GM18861 (cell line): ENCODE measurements at regions not wholly inside any gene's neighbourhood (a gene's known extent, or its start where the extent isn't known, plus 50 kb on each side); places are given as distances from the start of the nearest gene placed in this dataset.

ENCODE experiments used
- ATAC-seq: cut with Tn5 transposase; IDR thresholded peaks from one replicate; pipeline ENCODE4 v1.9.1; 2021; ENCODE audit not compliant: unreplicated experiment

- no peak for ATAC-seq
Observed at GRCh38 chr5:51902512-51902911, 519.3 kb downstream of the ISL1 start.

- no peak for ATAC-seq
Observed at GRCh38 chr5:51908215-51908614, 525.0 kb downstream of the ISL1 start.

- no peak for ATAC-seq
Observed at GRCh38 chr5:51944500-51945125, 561.4 kb downstream of the ISL1 start.

GRCh38 chr5:51958473-51958872 lies 575.2 kb downstream of the ISL1 start:
- ATAC-seq, result no peak

- ATAC-seq, result no peak
Observed at GRCh38 chr5:51960617-51961121, 577.4 kb downstream of the ISL1 start.

- ATAC-seq, result no peak
Observed at GRCh38 chr5:51961154-51961562, 577.9 kb downstream of the ISL1 start.

GRCh38 chr5:51968756-51969155 lies 585.5 kb downstream of the ISL1 start:
- no peak for ATAC-seq

GRCh38 chr5:51974834-51975233 lies 591.6 kb downstream of the ISL1 start:
- no peak for ATAC-seq

- ATAC-seq, result no peak
Observed at GRCh38 chr5:51977014-51977413, 593.8 kb downstream of the ISL1 start.

GRCh38 chr5:51983161-51983560 lies 599.9 kb downstream of the ISL1 start:
- ATAC-seq, result no peak

GRCh38 chr5:51986733-51987132 lies 603.5 kb downstream of the ISL1 start:
- no peak for ATAC-seq

GRCh38 chr5:51987239-51987638 lies 604.0 kb downstream of the ISL1 start:
- no peak for ATAC-seq

GRCh38 chr5:51987669-51988209 lies 604.5 kb downstream of the ISL1 start:
- ATAC-seq, result no peak

- ATAC-seq, result no peak
Observed at GRCh38 chr5:51988634-51989033, 605.4 kb downstream of the ISL1 start.

GRCh38 chr5:51990241-51990640 lies 607.0 kb downstream of the ISL1 start:
- no peak for ATAC-seq

GRCh38 chr5:51990661-51991180 lies 607.5 kb downstream of the ISL1 start:
- ATAC-seq, result no peak

- no peak for ATAC-seq
Observed at GRCh38 chr5:51991940-51992339, 608.7 kb downstream of the ISL1 start.

GRCh38 chr5:51995773-51996306 lies 612.6 kb downstream of the ISL1 start:
- ATAC-seq, result no peak

- no peak for ATAC-seq
Observed at GRCh38 chr5:51996356-51996861, 613.2 kb downstream of the ISL1 start.

GRCh38 chr5:51997500-51997899 lies 614.3 kb downstream of the ISL1 start:
- ATAC-seq, result no peak

- ATAC-seq, result no peak
Observed at GRCh38 chr5:51997949-51998348, 614.7 kb downstream of the ISL1 start.

- no peak for ATAC-seq
Observed at GRCh38 chr5:52007230-52007858, 624.1 kb downstream of the ISL1 start.
